ENCODE measurements at regions not wholly inside any gene's neighbourhood (a gene's known extent, or its start where the extent isn't known, plus 50 kb on each side); places are given as distances from the start of the nearest gene placed in this dataset.

GRCh38 chr2:189293164-189293563, 113.6 kb upstream of the COL5A2 start:
- TF ChIP-seq POLR2AphosphoS5 (IDR thresholded peaks at IDR 0.05; ENCODE audit: low read depth, low read length) (no peak), POLR2A (IDR thresholded peaks at IDR 0.05; ENCODE audit: low read depth, low read length) (no peak), TAF1 (IDR thresholded peaks at IDR 0.05; ENCODE audit: low read depth, low read length) (no peak), PAX5 (IDR thresholded peaks at IDR 0.05; ENCODE audit: insufficient read depth, low read length, severe bottlenecking) (no peak), POU2F2 (IDR thresholded peaks at IDR 0.05; ENCODE audit: low read depth, low read length) (no peak)
